Muscle of leg (tissue), 3 donors: ENCODE measurements at regions not wholly inside any gene's neighbourhood (a gene's known extent, or its start where the extent isn't known, plus 50 kb on each side); places are given as distances from the start of the nearest gene placed in this dataset.

Source experiments
- DNase-seq: peaks from one replicate; pipeline ENCODE4 v3.0.0; 2013
- H3K27ac ChIP-seq: one replicate; pipeline ENCODE4 v1.5.1; 2013; ENCODE audit warnings: mild to moderate bottlenecking, low read length, control low read depth
- H3K27me3 ChIP-seq: one replicate; pipeline ENCODE4 v1.6.1; 2013; ENCODE audit warnings: low read length; ENCODE audit not compliant: control insufficient read depth, insufficient read depth
- H3K36me3 ChIP-seq: one replicate; pipeline ENCODE4 v1.6.1; 2013; ENCODE audit warnings: low read length; ENCODE audit not compliant: control insufficient read depth, insufficient read depth
- H3K4me1 ChIP-seq: one replicate; pipeline ENCODE4 v1.6.1; 2013; ENCODE audit warnings: low read length; ENCODE audit not compliant: control insufficient read depth, insufficient read depth
- H3K4me3 ChIP-seq: one replicate; pipeline ENCODE4 v1.5.1; 2013; ENCODE audit warnings: low read length, control low read depth
- H3K9me3 ChIP-seq: replicated peaks from 2 replicates; pipeline ENCODE4 v1.6.1; 2013; ENCODE audit warnings: low read depth, low read length; ENCODE audit not compliant: control insufficient read depth
- WGBS: methylation state at CpG from one replicate; pipeline ENCODE4 v1.1.5; 2013; ENCODE audit warnings: missing lambda C conversion rate; ENCODE audit not compliant: insufficient coverage; 5-methylcytosine and 5-hydroxymethylcytosine counted together

DNA sequence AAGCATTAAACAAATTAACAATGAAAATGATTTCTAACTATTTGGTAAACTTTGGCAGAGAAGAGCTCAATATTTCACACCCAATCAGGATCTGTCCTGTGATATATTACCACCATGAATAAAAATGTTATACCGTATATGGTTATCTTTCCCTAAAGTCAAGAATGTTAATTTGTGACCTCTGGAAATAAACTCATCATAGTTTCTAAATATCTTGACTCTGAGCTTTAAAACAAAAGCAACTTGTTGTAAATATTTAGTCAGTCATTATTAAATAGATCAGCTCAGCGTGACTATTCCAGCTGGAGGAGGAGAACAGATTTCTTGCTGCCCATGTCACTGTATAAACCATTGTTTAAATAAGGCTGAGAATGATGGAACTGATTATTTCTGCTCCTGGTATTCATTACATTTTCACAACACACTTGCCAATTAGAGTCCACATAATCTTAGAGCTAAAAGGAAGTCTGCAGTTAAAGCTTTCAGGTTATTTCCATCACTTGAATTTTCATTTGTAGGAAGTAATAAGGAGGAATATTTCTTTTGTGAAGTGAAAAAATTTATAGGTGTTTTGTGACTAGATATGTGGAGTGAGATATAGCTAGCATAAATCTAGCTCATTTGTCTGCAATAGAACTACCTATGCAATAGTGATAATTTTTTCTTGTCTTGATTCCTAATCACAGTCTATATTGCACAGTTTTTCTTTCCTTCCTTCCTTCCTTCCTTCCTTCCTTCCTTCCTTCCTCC lies 106.5 kb upstream of the P2RY1 start:
- Histone ChIP-seq H3K27ac (no peak overlapping the region), H3K4me3 (no peak overlapping the region), H3K4me1 (no peaks in the 10 kb centered on the region), H3K9me3 (no peaks in the 10 kb centered on the region), H3K27me3 (no peaks in the 10 kb centered on the region), H3K36me3 (no peaks in the 10 kb centered on the region)
- WGBS, result no CpG with 5 or more reads among the region's 2 CpGs
- DNase-seq, result peak; percentile 27

DNA sequence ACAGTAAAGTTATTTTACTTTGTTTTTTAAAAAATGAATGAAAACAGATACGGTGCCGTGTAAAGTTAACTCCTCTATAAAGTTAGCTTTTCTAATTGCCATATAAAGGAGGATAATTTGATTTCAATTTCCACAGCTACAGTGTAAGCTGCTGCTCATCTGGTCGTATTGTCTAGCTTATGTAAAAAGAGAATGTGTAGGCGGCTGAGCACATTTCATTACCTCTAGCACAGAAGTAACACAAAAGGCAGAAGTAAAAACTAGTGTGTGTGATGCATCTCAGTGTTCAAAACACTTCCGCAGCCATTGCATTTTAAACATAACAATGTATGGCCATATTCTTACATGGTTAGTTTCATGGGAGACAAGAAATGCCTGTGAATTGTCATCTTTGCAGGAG lies 105.0 kb upstream of the P2RY1 start:
- H3K9me3 ChIP-seq, result no peaks in the 10 kb centered on the region
- H3K4me1 ChIP-seq, result no peaks in the 10 kb centered on the region
- no CpG with 5 or more reads among the region's 5 CpGs for WGBS
- no peaks in the 10 kb centered on the region for H3K36me3 ChIP-seq
- no peak for DNase-seq
- no peak overlapping the region for H3K27ac ChIP-seq
- H3K27me3 ChIP-seq, result no peaks in the 10 kb centered on the region
- no peak overlapping the region for H3K4me3 ChIP-seq

DNA sequence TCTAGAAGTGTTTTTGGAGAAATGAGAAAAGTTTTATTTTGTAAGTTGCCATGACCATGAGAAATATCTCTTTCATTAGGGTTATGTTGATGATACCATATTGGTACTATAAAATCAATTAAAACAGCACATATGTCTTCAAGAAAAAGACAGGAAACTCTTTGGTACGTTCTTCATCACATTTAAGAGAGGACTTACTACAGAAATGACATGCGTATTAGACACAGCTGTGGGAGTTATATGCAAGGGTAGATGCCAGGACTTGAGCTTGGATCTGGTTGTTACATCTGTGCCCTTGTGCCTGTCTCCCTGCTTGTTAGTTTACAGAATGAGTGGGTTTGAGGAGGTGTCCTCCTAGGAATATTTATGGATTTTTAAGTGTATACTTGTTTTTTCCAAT lies 103.4 kb upstream of the P2RY1 start:
- no peaks in the 10 kb centered on the region for H3K36me3 ChIP-seq
- no peak overlapping the region for H3K27ac ChIP-seq
- H3K4me3 ChIP-seq, result no peak overlapping the region
- no CpG with 5 or more reads among the region's 2 CpGs for WGBS
- H3K27me3 ChIP-seq, result no peaks in the 10 kb centered on the region
- DNase-seq, result peak; percentile 61
- no peaks in the 10 kb centered on the region for H3K9me3 ChIP-seq
- no peaks in the 10 kb centered on the region for H3K4me1 ChIP-seq

DNA sequence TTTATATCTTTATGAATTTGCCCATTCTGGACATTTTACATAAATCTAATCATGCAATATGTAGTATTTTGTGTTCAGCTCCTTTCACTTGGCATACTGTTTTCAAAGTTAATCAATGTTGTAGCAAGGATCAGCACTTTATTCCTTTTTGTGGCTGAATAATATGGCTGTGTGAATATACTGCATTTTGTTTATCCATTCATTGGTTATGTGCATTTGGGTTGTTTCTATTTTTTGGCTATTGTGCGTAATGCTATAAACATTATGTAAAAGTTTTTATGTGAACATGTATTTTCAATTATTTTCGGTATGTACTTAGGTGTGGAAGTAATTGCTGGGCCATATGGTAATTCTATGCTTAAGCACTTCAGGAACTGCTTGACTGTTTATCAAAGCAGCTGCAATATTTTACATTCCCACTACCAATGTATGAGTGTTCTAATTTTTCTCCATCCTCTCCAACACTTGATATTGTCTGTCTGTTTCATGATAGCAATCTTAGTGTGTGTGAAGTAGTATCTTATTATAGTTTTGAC lies 101.3 kb upstream of the P2RY1 start:
- H3K9me3 ChIP-seq, result no peaks in the 10 kb centered on the region
- DNase-seq, result no peak
- WGBS, result no CpG with 5 or more reads among the region's 2 CpGs
- H3K27me3 ChIP-seq, result no peaks in the 10 kb centered on the region
- H3K36me3 ChIP-seq, result no peaks in the 10 kb centered on the region
- H3K4me3 ChIP-seq, result no peak overlapping the region
- peaks cover 2% of the 10 kb centered on the region for H3K4me1 ChIP-seq
- no peak overlapping the region for H3K27ac ChIP-seq

DNA sequence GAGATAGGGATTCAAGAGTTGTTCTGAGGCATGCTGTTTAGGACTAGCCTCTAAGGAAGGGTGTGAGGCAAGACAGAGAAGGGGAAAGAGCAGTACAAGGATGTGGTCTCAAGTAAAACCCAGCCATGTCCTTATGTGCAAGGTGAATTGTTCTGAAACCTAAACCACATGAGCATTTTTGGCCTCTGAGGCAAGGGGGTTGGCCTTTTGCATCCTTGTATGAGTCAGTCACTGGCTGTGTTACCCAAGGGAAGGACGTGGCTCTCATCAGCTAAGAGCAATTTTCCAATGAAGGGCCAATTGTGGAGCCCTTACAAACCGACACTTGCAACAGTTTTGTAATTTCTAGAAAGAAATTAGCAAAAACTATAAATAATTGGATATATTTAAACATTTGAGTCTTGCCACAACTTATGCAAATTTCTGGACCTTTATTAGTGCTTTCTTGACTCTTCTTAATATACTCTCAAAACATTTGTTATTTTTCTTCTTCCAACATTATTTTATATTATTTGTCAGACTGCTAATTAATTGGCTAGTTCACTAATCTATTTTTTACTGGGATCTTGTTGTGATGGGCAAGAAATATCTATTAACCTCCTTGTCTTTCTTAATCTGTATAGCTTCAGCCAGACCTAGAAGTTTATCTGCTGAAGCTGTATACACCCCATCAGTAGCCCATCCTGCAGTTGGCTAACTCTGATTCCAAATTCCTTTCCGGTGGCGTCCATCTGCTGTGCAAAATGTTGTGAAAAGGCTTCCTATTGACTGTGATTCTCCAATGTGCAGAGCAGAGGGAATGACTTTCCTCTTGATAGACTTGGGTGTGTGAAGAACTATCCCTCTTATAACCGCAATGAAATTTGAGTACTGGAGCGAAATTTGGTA lies 97.7 kb upstream of the P2RY1 start:
- Histone ChIP-seq H3K9me3 (no peaks in the 10 kb centered on the region), H3K4me3 (no peak overlapping the region), H3K27ac (no peak overlapping the region), H3K4me1 (peaks cover 2% of the 10 kb centered on the region), H3K27me3 (no peaks in the 10 kb centered on the region), H3K36me3 (no peaks in the 10 kb centered on the region)
- DNase-seq, result peak; percentile 45
- WGBS, result no CpG with 5 or more reads among the region's 6 CpGs

DNA sequence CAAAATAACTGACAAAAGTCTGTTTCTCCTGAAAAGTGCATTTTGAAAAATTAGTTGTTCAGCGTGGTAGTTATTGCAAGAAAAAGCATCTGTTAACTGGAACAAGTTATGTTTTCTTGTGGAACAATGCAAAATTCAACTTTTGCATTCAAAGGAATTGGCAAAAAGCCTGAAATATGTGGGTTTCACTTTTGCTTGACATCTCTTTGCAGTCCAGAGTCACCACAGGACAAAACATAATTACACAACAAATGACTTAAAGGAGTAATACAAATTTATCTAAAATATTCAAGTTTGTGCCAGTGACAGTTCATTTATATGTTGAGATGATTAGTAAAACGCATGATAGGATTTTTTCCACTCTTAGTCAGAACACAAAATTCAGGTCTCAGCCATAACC lies 96.3 kb upstream of the P2RY1 start:
- no peaks in the 10 kb centered on the region for H3K9me3 ChIP-seq
- no CpG with 5 or more reads among the region's 2 CpGs for WGBS
- peak overlapping the region; percentile 21 for H3K27ac ChIP-seq
- DNase-seq, result peak; percentile 71
- H3K4me1 ChIP-seq, result peaks cover 2% of the 10 kb centered on the region
- no peak overlapping the region for H3K4me3 ChIP-seq
- H3K27me3 ChIP-seq, result no peaks in the 10 kb centered on the region
- no peaks in the 10 kb centered on the region for H3K36me3 ChIP-seq

DNA sequence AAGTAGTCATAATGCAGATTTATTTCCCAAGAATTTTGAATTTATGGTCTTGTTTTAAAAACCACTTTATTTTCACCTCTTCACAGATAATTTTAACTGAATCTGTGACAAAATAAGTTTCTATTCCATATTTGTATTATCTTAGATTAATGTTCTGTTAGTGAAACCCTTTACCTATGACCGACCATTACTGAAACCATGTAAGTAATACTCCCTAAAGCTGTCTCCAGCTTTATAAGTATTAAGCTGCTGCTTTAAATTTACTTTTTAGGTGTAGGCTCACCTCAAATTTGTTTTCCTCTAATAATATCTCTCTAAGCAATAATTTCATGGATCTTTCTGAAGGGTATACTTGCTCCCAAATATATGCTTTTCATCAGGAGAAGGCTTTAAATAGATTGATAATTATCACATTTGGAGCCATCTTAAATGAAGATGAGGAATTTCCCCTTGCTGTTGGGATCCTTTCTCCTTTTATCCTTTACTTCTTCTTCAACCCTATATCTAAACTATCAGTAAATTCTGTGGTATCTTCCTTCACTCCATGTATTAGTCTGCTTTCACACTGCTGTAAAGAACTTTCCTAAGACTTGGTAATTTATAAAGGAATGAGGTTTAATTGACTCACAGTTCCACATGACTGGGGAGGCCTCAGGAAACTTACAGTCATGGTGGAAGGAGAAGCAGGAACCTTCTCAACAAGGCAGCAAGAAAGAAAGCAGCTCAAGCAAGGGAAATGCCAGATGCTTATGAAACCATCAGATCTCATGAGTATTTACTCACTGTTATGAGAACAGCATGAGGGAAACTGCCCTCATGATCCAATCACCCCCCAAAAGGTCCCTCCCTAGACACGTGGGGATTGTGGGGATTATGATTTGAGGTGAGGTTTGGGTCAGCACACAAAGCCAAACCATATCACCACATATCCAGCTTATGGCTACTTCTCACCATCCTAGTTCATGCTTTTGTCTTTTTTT lies 92.3 kb upstream of the P2RY1 start:
- H3K27ac ChIP-seq, result no peak overlapping the region
- H3K4me3 ChIP-seq, result no peak overlapping the region
- no peaks in the 10 kb centered on the region for H3K9me3 ChIP-seq
- no peaks in the 10 kb centered on the region for H3K27me3 ChIP-seq
- no peaks in the 10 kb centered on the region for H3K36me3 ChIP-seq
- WGBS, result no CpG with 5 or more reads among the region's 2 CpGs
- H3K4me1 ChIP-seq, result no peaks in the 10 kb centered on the region
- no peak for DNase-seq

DNA sequence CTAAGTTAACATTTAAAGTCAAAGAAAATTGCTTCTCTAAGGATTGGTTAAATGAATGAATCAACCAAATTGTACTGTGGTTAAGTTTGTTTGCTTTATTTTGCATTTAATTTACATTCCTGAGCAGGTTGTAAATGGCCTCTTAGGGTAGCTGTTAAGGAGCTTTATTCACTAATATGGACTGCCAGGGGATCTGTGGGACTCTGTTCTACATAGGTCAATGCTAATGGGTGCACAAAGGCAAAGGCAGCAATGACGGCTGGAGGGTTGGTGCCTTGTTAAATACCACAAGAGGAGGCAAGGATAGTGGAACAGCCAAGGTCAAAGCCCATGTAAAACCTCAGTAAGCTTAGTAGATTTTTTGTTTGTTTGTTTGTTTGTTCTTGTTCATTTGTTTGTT lies 89.3 kb upstream of the P2RY1 start:
- no peaks in the 10 kb centered on the region for H3K36me3 ChIP-seq
- no peak overlapping the region for H3K4me3 ChIP-seq
- 86% methylated on average over 1 of the region's 1 CpG for WGBS
- DNase-seq, result no peak
- no peak overlapping the region for H3K27ac ChIP-seq
- no peaks in the 10 kb centered on the region for H3K4me1 ChIP-seq
- H3K27me3 ChIP-seq, result no peaks in the 10 kb centered on the region
- peaks cover 6% of the 10 kb centered on the region for H3K9me3 ChIP-seq

DNA sequence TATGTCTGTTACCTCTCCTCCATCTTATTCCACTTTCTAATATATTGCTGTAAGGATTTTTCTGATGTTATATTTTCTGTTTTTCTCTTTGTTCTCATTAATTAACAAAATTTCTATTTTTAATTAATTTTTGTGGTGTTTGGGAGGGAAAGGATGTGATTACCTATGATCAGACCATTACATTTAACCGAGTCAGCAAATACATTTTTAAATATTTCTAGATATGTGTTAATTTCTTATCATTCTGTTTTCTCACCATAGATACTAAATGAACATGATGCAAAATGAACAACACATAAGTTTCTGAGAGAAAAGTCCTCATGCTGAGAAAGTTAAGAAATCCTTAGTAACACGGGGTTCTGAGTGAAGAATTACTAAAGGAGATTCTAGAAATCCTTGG lies 80.6 kb upstream of the P2RY1 start:
- no peak for DNase-seq
- no peaks in the 10 kb centered on the region for H3K4me1 ChIP-seq
- H3K9me3 ChIP-seq, result peaks cover 6% of the 10 kb centered on the region
- no peaks in the 10 kb centered on the region for H3K36me3 ChIP-seq
- no peaks in the 10 kb centered on the region for H3K27me3 ChIP-seq
- WGBS, result no CpG with 5 or more reads among the region's 2 CpGs
- H3K27ac ChIP-seq, result no peak overlapping the region
- no peak overlapping the region for H3K4me3 ChIP-seq
